K562 (cell line): ENCODE measurements at regions not wholly inside any gene's neighbourhood (a gene's known extent, or its start where the extent isn't known, plus 50 kb on each side); places are given as distances from the start of the nearest gene placed in this dataset.

Experiments used
- ATAC-seq: fragments of 200-7000 bp; cut with Tn5 transposase; 3 replicates; pipeline ENCODE4 v1.9.1; 2020; ENCODE audit warnings: moderate library complexity
- BruUV-seq: library from RNA; stranded (reverse); fragments of 400-500 nt; replicated peaks from 2 replicates; lab custom pipeline; 2021; lab: Mats Ljungman, UMichigan
- CTCF ChIA-PET: fragments of 300-600 bp; formaldehyde crosslinking; extraction: SDS; loops from one replicate; lab custom pipeline; 2021; ENCODE audit warnings: low intra/inter-chr PET ratio; lab: Yijun Ruan, JAX
- POLR2A ChIA-PET: fragments of 300-600, 350-650 bp; sonication (Branson Sonifier 250); formaldehyde crosslinking; extraction: SDS; loops from one replicate; lab custom pipeline; 2021; ENCODE audit warnings: antibody characterized with exemption, inconsistent platforms; lab: Yijun Ruan, JAX
- DNase-seq, 4 experiments: peaks; one replicate each; pipeline versions ENCODE4 v3.0.0 to v3.0.0-alpha.2; 2011 to 2018; ENCODE audit warnings: low spot score in 3 of 4, mixed read lengths in 3 of 4; ENCODE audit errors: extremely low read depth in 1 of 4
- FAIRE-seq: peaks from 2 replicates; lab custom pipeline; 2011; peaks lifted over from hg19 to GRCh38; lab: Jason Lieb, UNC
- H2AFZ ChIP-seq: 2 replicates; pipeline ENCODE4 v1.6.0; 2011; ENCODE audit warnings: low read depth, low read length, control low read depth, inconsistent platforms
- H3K27ac ChIP-seq: fragments of 200-600 bp; 3 replicates; pipeline ENCODE4 v1.8.0; 2011; ENCODE audit warnings: low read depth, mild to moderate bottlenecking, control low read depth, inconsistent platforms, low read length, moderate library complexity, mixed read lengths; ENCODE audit errors: extremely low read depth
- H3K27me3 ChIP-seq, 2 experiments: fragments of 300-600 bp in 1 of 2; 2 replicates in 1 of 2; 3 replicates in 1 of 2; pipeline versions ENCODE4 v1.6.0 to v1.8.0; 2011; ENCODE audit warnings: inconsistent platforms in 2 of 2, low read length in 2 of 2, mild to moderate bottlenecking in 1 of 2, mixed read lengths in 1 of 2, moderate library complexity in 1 of 2; ENCODE audit not compliant: control insufficient read depth in 2 of 2, insufficient read depth in 2 of 2
- H3K36me3 ChIP-seq: fragments of 300-600 bp; 3 replicates; pipeline ENCODE4 v1.8.0; 2011; ENCODE audit warnings: mild to moderate bottlenecking, low read length, inconsistent platforms; ENCODE audit not compliant: control insufficient read depth, insufficient read depth
- H3K4me1 ChIP-seq, 2 experiments: fragments of 200-600 bp in 1 of 2; replicated peaks in 1 of 2; 2 replicates in 1 of 2; 3 replicates in 1 of 2; pipeline versions ENCODE4 v1.5.1 to v1.8.0; 2011; ENCODE audit warnings: inconsistent platforms in 2 of 2, low read length in 2 of 2, mild to moderate bottlenecking in 1 of 2, mixed read lengths in 1 of 2, moderate library complexity in 1 of 2; ENCODE audit not compliant: control insufficient read depth in 2 of 2, insufficient read depth in 2 of 2
- H3K4me2 ChIP-seq: 2 replicates; pipeline ENCODE4 v1.6.1; 2011; ENCODE audit warnings: low read length, control low read depth, inconsistent platforms, mixed read lengths; ENCODE audit not compliant: insufficient read depth
- H3K4me3 ChIP-seq: fragments of 200-600 bp; sonication (generic), shearing (Covaris generic); 2 replicates; pipeline ENCODE4 v1.5.1; 2016; ENCODE audit warnings: control low read depth, inconsistent platforms
- H3K79me2 ChIP-seq: fragments of 200-600 bp; 3 replicates; pipeline ENCODE4 v1.8.0; 2011; ENCODE audit warnings: low read length, inconsistent platforms; ENCODE audit not compliant: control insufficient read depth, insufficient read depth
- H3K9ac ChIP-seq, 2 experiments: 2 replicates each; pipeline versions ENCODE4 v1.6.0 to v1.6.1; 2011; ENCODE audit warnings: low read depth in 2 of 2, low read length in 2 of 2, control low read depth in 1 of 2, inconsistent platforms in 1 of 2, mild to moderate bottlenecking in 1 of 2, mixed read lengths in 1 of 2; ENCODE audit not compliant: insufficient read depth in 1 of 2
- H3K9me1 ChIP-seq: one replicate; pipeline ENCODE4 v1.6.0; 2011; ENCODE audit warnings: inconsistent platforms, mild to moderate bottlenecking, low read length, moderate library complexity; ENCODE audit not compliant: control insufficient read depth, insufficient read depth
- H3K9me3 ChIP-seq: replicated peaks from 2 replicates; pipeline ENCODE4 v1.5.1; 2011; ENCODE audit warnings: low read depth, low read length, inconsistent platforms; ENCODE audit not compliant: control insufficient read depth, insufficient read depth
- H4K20me1 ChIP-seq: replicated peaks from 2 replicates; pipeline ENCODE4 v1.6.1; 2011; ENCODE audit warnings: low read length, inconsistent platforms, mixed read lengths; ENCODE audit not compliant: control insufficient read depth, insufficient read depth
- BHLHE40 ChIP-seq: IDR thresholded peaks from 2 replicates; pipeline ENCODE4 v1.6.1; 2011; ENCODE audit warnings: low read length, improper control_type of control experiment
- GATA2 ChIP-seq: sonication (generic); formaldehyde crosslinking; IDR thresholded peaks from 2 replicates; pipeline ENCODE4 v1.4.0; 2020; ENCODE audit warnings: mild to moderate bottlenecking, missing genetic modification reagents
- STAG1 ChIP-seq: sonication (generic); formaldehyde crosslinking; IDR thresholded peaks from 2 replicates; pipeline ENCODE4 v1.5.0; 2020; ENCODE audit warnings: missing genetic modification reagents, borderline replicate concordance
- ZNF174 ChIP-seq: fragments of 250-450 bp; sonication (Bioruptor Pico); IDR thresholded peaks from 2 replicates; pipeline ENCODE4 v1.4.0; 2020; ENCODE audit warnings: mild to moderate bottlenecking
- WGBS: fragments of 100-300 bp; shearing (Covaris generic); methylation state at CpG from one replicate; pipeline ENCODE4 v1.1.6; 2016; ENCODE audit warnings: low coverage, mixed read lengths; ENCODE audit not compliant: insufficient coverage; ENCODE audit errors: missing lambda C conversion rate; 5-methylcytosine and 5-hydroxymethylcytosine counted together
- in situ Hi-C: fragments of 300-500 bp; cut with MboI; formaldehyde crosslinking; loops from 4 replicates; pipeline ENCODE4 v1.15.0; 2018; ENCODE audit warnings: inconsistent platforms, mixed read lengths
- intact Hi-C: fragments of 100-400 bp; cut with micrococcal nuclease; formaldehyde crosslinking; loops from 2 replicates; pipeline ENCODE4 v1.14.2; 2022
- TF ChIP-seq, protein P1 (sequence below): fragments of 200-800 bp; sonication (Bioruptor generic); IDR thresholded peaks from 2 replicates; pipeline ENCODE4 v1.6.1; 2016; ENCODE audit warnings: missing genetic modification characterization, missing compliant biosample characterization
- TF ChIP-seq, protein P2 (sequence below): fragments of 450-650 bp; IDR thresholded peaks from 2 replicates; pipeline ENCODE4 v1.6.1; 2018; ENCODE audit not compliant: partially characterized antibody
- TF ChIP-seq, protein P3 (sequence below): fragments of 150-350 bp; conservative IDR thresholded peaks from 2 replicates; pipeline ENCODE4 v1.6.1; 2014; ENCODE audit warnings: low read length

DNA sequence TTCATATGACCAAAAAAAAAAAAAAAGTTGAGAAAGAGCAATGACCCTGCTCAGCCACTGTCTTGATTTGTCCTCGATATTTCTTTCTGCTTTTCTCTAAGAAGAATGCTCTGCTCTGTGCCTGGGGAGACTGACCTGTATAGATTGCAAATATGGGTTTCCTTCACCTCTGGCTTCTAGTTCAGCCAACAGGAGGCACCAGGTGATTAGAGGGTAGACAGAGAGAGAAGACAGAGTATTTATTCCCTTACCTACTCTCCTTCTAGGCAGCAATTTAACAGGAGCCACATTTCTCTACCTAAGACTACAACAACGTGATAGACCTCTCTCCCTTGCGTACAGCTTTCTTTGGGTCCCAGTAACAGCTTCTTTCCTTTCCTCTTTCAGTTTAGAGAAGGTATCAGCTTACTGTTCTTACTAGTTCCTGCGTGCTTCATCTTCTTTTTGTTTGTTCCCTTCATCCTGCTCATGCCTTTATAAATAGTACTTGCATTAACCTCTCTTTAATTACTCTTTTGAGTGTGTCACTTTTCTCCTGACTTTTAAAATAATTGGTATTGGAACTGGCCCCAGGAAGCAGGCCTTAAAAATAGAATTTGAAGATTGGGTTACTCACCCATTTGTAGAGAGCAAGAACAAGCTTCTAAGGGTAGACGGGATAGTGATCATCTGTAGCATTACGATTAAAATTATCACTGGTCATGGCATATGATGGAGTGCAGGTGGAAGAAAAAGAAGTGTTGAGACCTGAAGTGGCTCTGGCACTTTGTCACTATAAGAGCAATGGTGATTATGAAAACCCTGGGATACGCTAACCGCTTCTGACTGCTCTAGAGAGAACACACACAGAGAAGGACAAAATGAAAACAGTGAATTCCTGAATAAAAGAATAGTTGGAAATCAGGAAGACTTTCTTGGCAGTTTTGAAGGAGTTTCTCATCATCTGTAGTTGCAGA, 161.2 kb upstream of the FSTL4 start:
- CTCF ChIA-PET = interaction anchor here (0.7 kb wide), 1 partner anchor 208 kb away, joined by 4 read pairs; no protein-coding TSS in a partner anchor
- no peak overlapping the region for H3K4me3 ChIP-seq
- TF ChIP-seq ZNF174 (CRISPR knock-in tag) = no peak
- TF ChIP-seq GATA2 (CRISPR knock-in tag) = no peak
- no peak for TF ChIP-seq STAG1
- TF ChIP-seq, protein P1, sequence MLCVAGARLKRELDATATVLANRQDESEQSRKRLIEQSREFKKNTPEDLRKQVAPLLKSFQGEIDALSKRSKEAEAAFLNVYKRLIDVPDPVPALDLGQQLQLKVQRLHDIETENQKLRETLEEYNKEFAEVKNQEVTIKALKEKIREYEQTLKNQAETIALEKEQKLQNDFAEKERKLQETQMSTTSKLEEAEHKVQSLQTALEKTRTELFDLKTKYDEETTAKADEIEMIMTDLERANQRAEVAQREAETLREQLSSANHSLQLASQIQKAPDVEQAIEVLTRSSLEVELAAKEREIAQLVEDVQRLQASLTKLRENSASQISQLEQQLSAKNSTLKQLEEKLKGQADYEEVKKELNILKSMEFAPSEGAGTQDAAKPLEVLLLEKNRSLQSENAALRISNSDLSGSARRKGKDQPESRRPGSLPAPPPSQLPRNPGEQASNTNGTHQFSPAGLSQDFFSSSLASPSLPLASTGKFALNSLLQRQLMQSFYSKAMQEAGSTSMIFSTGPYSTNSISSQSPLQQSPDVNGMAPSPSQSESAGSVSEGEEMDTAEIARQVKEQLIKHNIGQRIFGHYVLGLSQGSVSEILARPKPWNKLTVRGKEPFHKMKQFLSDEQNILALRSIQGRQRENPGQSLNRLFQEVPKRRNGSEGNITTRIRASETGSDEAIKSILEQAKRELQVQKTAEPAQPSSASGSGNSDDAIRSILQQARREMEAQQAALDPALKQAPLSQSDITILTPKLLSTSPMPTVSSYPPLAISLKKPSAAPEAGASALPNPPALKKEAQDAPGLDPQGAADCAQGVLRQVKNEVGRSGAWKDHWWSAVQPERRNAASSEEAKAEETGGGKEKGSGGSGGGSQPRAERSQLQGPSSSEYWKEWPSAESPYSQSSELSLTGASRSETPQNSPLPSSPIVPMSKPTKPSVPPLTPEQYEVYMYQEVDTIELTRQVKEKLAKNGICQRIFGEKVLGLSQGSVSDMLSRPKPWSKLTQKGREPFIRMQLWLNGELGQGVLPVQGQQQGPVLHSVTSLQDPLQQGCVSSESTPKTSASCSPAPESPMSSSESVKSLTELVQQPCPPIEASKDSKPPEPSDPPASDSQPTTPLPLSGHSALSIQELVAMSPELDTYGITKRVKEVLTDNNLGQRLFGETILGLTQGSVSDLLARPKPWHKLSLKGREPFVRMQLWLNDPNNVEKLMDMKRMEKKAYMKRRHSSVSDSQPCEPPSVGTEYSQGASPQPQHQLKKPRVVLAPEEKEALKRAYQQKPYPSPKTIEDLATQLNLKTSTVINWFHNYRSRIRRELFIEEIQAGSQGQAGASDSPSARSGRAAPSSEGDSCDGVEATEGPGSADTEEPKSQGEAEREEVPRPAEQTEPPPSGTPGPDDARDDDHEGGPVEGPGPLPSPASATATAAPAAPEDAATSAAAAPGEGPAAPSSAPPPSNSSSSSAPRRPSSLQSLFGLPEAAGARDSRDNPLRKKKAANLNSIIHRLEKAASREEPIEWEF = no peak
- TF ChIP-seq, protein P2, sequence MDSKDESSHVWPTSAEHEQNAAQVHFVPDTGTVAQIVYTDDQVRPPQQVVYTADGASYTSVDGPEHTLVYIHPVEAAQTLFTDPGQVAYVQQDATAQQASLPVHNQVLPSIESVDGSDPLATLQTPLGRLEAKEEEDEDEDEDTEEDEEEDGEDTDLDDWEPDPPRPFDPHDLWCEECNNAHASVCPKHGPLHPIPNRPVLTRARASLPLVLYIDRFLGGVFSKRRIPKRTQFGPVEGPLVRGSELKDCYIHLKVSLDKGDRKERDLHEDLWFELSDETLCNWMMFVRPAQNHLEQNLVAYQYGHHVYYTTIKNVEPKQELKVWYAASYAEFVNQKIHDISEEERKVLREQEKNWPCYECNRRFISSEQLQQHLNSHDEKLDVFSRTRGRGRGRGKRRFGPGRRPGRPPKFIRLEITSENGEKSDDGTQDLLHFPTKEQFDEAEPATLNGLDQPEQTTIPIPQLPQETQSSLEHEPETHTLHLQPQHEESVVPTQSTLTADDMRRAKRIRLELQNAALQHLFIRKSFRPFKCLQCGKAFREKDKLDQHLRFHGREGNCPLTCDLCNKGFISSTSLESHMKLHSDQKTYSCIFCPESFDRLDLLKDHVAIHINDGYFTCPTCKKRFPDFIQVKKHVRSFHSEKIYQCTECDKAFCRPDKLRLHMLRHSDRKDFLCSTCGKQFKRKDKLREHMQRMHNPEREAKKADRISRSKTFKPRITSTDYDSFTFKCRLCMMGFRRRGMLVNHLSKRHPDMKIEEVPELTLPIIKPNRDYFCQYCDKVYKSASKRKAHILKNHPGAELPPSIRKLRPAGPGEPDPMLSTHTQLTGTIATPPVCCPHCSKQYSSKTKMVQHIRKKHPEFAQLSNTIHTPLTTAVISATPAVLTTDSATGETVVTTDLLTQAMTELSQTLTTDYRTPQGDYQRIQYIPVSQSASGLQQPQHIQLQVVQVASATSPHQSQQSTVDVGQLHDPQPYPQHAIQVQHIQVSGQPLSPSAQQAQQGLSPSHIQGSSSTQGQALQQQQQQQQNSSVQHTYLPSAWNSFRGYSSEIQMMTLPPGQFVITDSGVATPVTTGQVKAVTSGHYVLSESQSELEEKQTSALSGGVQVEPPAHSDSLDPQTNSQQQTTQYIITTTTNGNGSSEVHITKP = no peak
- TF ChIP-seq, protein P3, sequence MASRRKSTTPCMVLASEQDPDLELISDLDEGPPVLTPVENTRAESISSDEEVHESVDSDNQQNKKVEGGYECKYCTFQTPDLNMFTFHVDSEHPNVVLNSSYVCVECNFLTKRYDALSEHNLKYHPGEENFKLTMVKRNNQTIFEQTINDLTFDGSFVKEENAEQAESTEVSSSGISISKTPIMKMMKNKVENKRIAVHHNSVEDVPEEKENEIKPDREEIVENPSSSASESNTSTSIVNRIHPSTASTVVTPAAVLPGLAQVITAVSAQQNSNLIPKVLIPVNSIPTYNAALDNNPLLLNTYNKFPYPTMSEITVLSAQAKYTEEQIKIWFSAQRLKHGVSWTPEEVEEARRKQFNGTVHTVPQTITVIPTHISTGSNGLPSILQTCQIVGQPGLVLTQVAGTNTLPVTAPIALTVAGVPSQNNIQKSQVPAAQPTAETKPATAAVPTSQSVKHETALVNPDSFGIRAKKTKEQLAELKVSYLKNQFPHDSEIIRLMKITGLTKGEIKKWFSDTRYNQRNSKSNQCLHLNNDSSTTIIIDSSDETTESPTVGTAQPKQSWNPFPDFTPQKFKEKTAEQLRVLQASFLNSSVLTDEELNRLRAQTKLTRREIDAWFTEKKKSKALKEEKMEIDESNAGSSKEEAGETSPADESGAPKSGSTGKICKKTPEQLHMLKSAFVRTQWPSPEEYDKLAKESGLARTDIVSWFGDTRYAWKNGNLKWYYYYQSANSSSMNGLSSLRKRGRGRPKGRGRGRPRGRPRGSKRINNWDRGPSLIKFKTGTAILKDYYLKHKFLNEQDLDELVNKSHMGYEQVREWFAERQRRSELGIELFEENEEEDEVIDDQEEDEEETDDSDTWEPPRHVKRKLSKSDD = no peak
- no peak for TF ChIP-seq BHLHE40
- TF ChIP-seq, all 486 proteins: peak for 0
- H3K4me2 ChIP-seq = no peak overlapping the region
- intact Hi-C loops (no loop called here), in situ Hi-C loops (no loop called here)
- no peaks in the 10 kb centered on the region for H4K20me1 ChIP-seq
- no peak for DNase-seq
- WGBS = 4% methylated on average over 8 of the region's 8 CpGs
- H3K9me3 ChIP-seq = no peaks in the 10 kb centered on the region
- no peaks in the 10 kb centered on the region for H3K36me3 ChIP-seq
- BruUV-seq = no TSS peak
- H2AFZ ChIP-seq = no peak overlapping the region
- H3K27me3 ChIP-seq = peaks cover 0 to 2% of the 10 kb centered on the region in 2 experiments; a peak in 2 of 5 replicates
- POLR2A ChIA-PET = no interaction called here
- FAIRE-seq = no peak
- no peak overlapping the region for H3K27ac ChIP-seq
- H3K9ac ChIP-seq = no peak overlapping the region
- H3K4me1 ChIP-seq = no peaks in the 10 kb centered on the region
- no peaks in the 10 kb centered on the region for H3K9me1 ChIP-seq
- no peaks in the 10 kb centered on the region for H3K79me2 ChIP-seq
- ATAC-seq = no peak
